SKM-1 treated with dmso at 0.1 percent for 144 hours (cell line): ENCODE measurements at regions not wholly inside any gene's neighbourhood (a gene's known extent, or its start where the extent isn't known, plus 50 kb on each side); places are given as distances from the start of the nearest gene placed in this dataset.
"Not testable (repeated sequence)": the region's sequence is repeated elsewhere in the genome, so short reads cannot be mapped to it uniquely, and the experiment has no call there.

Experiments
- DNase-seq: peaks from one replicate; lab custom pipeline; 2025; ENCODE audit not compliant: unreplicated experiment; lab: John Stamatoyannopoulos, UW

- no peak for DNase-seq
Observed at GRCh38 chr18:78240627-78241252, 738.9 kb upstream of the SALL3 start.

DNA sequence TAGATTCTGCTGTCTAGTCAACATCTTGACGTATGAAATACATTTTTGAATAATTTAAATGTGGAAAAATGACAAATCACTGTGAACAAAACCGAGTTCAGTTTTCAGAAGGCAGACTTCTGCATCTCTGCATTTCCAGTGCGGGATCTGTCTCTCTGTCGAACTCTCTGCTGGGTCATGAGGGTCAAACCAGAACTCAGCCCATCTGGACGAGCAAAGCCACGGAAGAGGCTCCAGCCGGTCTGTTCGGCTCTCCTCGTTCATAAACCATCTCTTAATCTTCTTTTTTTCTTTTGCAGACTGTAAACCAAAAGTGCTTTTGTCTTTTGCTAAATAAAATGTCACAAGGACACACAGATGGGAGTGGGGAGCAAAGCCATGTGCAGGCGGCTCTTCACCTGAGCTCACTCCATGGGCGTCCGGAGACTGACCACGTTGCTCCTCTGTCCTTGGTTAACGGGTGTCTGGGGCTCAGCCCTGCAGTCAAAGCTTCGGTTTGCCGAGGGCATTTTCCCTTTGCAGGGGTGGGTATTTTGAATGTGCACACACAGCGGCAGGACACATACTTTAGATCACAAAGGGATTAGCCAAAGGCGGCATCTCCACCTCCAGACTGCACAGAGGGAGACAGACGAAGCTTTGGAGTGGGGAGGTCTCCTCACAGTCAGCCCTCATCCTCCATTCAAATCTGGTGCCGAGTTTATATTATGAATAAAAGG lies 737.9 kb upstream of the SALL3 start:
- DNase-seq, result no peak

DNA sequence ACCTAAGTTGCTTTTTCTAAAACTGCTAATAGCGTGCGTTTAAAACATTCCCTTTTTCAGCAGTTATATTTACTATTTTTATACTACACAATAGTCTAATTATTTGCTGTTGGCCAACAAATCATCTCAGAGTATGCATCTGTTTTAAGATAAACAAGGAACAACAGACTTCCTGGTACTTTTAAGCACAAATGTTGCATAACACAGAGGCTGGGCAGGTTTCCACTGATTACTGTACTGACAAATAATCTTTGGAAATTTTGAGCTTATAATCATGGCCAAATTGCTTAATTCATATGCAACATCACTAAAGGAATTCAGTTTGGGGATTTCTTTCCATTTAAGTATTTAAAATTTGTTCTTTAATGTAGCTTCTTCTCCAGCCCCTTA lies 737.4 kb upstream of the SALL3 start:
- DNase-seq, result no peak

DNA sequence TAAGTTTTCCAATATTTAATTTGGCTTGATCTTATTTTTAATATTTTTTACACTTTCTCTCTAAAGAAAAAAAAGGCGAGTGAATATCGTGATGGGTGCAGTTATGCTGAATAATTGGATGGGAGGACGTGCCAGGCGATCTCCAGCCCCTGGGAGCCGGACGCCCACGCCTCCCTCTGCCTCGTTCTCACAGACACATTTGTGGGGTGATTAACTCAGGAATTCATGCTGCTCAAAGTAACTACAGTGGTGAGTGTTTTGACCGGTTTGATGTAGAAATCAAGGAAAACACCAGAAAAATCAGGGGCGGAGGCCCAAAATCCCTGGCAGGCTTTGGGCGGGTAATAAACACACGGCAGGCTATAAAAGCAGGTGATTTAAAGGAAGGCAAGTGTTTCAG lies 736.8 kb upstream of the SALL3 start:
- DNase-seq, result no peak

DNA sequence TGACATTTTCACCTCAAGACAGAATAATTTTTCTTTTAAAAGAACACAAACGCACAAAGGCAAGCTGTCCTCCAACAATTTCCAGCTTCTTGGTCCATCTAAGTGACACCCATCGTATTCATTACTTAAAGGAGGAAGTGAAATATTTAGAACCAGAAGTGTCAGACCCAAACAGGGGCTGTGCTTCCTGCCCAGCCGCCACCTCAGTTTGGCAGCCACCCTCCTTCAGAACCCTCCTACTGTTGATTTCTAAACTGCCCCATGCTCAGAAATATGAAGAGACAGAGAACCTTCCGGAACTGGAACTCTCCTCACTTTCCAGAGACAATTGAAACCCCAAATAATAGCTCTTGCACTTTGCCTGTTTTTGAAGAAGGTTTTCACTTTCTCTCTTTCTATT lies 734.8 kb upstream of the SALL3 start:
- peak; percentile 33 for DNase-seq

DNA sequence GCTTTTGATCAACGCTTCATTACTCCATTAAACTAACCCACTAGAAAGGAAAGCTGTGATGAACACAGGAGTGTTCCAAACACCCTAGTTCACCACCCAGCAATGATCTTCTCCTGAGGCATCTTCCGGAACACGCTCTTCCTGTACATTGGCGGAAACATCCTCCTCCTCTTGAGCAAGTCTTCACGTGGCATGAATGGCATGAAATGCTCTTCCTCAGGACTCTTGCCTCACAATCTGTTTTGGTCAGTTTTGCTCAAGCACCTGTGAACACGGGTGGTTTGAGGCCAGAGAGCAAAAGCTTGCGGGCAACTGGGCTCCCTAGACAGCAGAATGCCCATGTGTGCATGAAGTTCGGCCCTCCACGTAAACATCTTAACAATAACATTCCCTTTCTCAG lies 734.2 kb upstream of the SALL3 start:
- DNase-seq, result no peak

DNA sequence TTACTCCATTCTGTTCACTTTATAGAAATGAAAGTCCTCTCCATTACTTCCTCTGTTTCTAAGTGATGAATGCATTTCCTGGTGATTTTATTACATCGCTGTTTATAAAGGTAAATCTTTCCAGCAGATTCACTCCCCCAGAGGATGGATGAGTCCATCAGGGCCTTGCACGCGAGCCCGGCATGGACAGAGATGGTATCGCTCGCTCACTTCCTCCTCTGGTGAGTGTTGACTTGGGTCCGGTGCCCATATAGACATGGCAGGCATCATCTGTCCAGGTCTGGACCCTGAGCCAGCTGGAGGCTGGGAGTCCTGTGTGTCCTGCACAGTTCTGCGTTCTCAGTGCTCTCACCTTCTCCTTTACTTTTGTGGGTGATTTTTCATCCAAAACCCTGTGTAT lies 733.6 kb upstream of the SALL3 start:
- no peak for DNase-seq

GRCh38 chr18:78246588-78246987 lies 733.0 kb upstream of the SALL3 start:
- no peak for DNase-seq

GRCh38 chr18:78247615-78248289 lies 731.9 kb upstream of the SALL3 start:
- no peak for DNase-seq

DNA sequence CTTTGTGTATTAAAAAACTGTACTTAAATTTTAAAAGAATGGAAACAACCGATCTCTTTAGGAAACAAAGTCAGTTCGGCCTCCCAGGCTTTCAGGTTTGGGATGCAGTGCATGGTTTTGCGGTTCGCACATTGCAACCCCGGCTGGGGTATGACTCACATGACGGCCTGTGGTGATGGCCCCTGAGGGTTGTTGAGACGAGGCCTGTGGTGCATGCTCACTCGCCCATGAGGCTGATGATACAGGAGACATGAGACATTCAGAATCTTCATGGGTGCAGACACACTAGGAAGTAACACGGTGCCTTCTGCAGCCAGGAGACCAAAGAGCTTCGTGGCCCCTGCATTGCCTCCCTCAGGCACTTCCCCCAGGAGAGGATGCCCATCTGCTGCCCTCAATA lies 724.6 kb upstream of the SALL3 start:
- no peak for DNase-seq

- DNase-seq, result no peak
Observed at GRCh38 chr18:78268226-78268988, 711.2 kb upstream of the SALL3 start.

DNA sequence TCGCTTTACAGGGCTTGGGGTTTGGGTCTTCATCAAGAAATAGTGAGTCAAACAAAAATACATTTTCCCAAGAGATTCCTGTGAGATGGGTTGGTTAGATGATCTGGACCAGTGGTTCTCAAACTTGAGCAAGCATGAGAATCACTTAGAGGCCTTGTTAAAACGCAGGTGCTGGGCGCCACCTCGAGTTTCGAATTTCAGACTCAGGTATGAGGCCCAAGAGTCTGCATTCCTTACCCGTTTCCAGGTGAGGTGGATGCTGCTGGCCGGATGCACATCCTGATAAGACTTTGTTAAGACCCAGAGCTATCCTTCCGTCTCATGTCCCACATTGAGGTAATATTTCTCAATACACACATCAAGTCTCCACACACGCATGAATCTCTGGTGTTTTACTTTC lies 707.8 kb upstream of the SALL3 start:
- no peak for DNase-seq

DNA sequence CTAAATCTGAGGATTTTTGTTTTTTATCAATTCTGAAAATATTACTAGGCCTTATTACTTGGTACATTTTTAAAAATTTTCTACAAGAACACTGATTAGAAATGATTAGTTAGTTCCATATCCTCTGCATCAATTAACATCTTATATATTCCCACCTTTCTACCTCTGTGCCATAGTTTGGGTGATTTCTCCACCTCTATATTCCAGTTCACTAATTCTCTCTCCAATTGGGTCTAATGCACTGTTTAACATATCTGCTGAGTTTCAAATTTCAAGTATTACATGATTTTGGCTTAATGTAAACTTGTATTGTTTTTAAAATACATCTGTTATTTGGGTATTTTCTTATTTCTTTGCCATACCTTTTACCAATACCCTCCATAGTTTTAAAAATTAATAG lies 705.7 kb upstream of the SALL3 start:
- DNase-seq, result no peak

GRCh38 chr18:78283425-78283824 lies 696.2 kb upstream of the SALL3 start:
- not testable (repeated sequence) for DNase-seq

DNA sequence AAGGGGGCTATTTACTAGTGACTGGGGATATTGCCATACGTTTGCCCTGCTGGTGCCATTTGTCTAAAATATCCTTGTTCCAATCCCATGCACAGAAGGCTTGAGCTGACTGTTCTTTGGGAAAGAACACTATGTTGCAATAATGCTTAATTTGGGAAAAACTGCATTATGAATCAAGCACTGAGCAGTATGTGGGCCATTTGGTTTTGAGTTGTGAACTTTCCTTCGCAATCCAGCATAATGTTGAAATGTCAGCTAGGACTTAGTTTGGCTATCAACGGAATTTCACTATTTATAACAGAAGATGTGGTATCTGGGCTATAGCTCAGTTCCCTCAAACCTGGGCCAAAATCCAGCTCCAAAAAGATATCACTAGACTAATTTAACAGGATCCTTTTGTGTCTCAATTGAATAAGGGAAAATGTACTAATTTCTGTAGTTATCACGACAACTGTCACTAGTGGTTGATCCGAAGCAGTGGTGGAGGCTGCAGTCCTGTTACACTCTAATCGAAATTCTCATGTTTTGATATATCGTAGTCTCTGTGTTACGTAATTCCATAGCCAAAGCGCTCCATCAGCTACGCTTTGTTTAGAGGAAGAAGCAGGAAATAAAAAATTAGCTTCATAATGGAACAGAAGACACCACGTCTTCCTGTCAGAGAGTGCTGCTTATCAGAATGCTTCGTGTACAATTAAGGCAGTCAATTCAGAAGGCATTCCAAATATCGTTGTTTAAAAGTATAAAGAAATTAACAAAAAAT lies 686.8 kb upstream of the SALL3 start:
- no peak for DNase-seq

DNA sequence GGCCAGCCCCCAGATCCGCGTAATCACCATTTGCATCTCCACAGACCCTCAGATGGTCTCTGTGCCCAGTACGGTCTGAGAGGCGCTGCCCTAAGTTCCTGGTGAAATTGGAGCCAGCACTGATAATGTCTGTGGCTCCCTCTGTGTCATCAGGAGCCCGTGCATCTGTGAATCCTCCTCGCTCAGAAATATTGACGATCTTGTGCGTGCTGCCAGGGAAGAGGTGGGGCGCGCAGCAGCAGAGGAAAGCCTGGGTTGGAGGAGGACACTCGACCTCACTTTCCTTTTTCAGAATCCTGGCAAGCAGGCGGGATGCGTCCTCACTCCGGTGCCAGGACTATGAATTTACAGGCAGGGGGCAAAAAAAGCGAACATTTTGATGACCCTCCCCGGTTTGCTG lies 686.1 kb upstream of the SALL3 start:
- DNase-seq, result no peak

GRCh38 chr18:78293940-78294541 lies 685.6 kb upstream of the SALL3 start:
- DNase-seq, result no peak

GRCh38 chr18:78295262-78295661 lies 684.4 kb upstream of the SALL3 start:
- DNase-seq, result no peak

DNA sequence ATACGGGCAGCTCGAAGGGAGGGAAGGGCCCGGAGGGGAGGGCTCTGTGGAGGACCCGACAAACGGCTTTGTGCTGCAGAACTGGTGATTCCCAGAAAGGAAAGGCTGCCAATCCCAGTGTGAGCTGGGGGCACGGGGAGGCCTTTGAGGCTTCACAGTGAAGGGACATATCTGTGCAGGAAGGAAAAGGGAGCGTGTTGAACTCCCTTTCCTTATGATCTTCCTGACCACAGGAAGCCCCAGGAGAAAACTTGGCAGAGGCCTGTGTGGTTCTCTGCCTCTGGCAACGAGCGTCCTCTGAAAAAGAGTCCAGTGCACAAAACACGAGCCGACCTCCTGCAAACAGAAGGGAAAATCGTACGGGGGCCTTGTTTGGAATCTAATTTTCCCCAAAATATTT lies 683.5 kb upstream of the SALL3 start:
- no peak for DNase-seq

- DNase-seq, result no peak
Observed at GRCh38 chr18:78297048-78297447, 682.6 kb upstream of the SALL3 start.
